GM12878 (cell line): ENCODE measurements at regions not wholly inside any gene's neighbourhood (a gene's known extent, or its start where the extent isn't known, plus 50 kb on each side); places are given as distances from the start of the nearest gene placed in this dataset.

Experiments used
- CEBPB ChIP-seq, 2 experiments: fragments of 150-350 bp in 1 of 2; IDR thresholded peaks; 2 replicates each; pipeline ENCODE4 v1.6.1; 2012 to 2014; ENCODE audit warnings: low read depth in 2 of 2, low read length in 2 of 2, borderline replicate concordance in 1 of 2, inconsistent platforms in 1 of 2
- FOXK2 ChIP-seq: fragments of 450-650 bp; IDR thresholded peaks from 2 replicates; pipeline ENCODE4 v1.6.1; 2017; ENCODE audit warnings: mild to moderate bottlenecking, moderate library complexity
- NR2C2 ChIP-seq: IDR thresholded peaks from 2 replicates; pipeline ENCODE4 v1.6.1; 2011; ENCODE audit warnings: borderline replicate concordance, low read depth; ENCODE audit not compliant: control insufficient read depth, insufficient read length
- SREBF1 ChIP-seq: IDR thresholded peaks from 2 replicates; pipeline ENCODE4 v1.6.1; 2012; ENCODE audit warnings: mild to moderate bottlenecking, low read length
- TARDBP ChIP-seq: IDR thresholded peaks from 2 replicates; pipeline ENCODE4 v1.6.1; 2016; ENCODE audit warnings: borderline replicate concordance
- ZNF592 ChIP-seq: fragments of 450-650 bp; IDR thresholded peaks from 2 replicates; pipeline ENCODE4 v1.6.1; 2017; ENCODE audit warnings: mild to moderate bottlenecking, moderate library complexity
- TF ChIP-seq, protein P1 (sequence below): fragments of 150-350 bp; IDR thresholded peaks from 2 replicates; pipeline ENCODE4 v1.6.1; 2014; ENCODE audit warnings: mild to moderate bottlenecking, low read depth, low read length
- TF ChIP-seq, protein P2 (sequence below): IDR thresholded peaks from 2 replicates; pipeline ENCODE4 v1.6.1; 2012; ENCODE audit warnings: mild to moderate bottlenecking, low read depth, low read length

- TF ChIP-seq, protein P1, sequence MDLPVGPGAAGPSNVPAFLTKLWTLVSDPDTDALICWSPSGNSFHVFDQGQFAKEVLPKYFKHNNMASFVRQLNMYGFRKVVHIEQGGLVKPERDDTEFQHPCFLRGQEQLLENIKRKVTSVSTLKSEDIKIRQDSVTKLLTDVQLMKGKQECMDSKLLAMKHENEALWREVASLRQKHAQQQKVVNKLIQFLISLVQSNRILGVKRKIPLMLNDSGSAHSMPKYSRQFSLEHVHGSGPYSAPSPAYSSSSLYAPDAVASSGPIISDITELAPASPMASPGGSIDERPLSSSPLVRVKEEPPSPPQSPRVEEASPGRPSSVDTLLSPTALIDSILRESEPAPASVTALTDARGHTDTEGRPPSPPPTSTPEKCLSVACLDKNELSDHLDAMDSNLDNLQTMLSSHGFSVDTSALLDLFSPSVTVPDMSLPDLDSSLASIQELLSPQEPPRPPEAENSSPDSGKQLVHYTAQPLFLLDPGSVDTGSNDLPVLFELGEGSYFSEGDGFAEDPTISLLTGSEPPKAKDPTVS, result no peak
- TF ChIP-seq FOXK2, result no peak
- no peak for TF ChIP-seq ZNF592
- TF ChIP-seq TARDBP, result no peak
- TF ChIP-seq SREBF1, result no peak
- TF ChIP-seq CEBPB (IDR thresholded peaks at IDR 0.05; ENCODE audit: borderline replicate concordance in 1 of 2, low read depth in 2 of 2, low read length in 2 of 2), result no peak
- TF ChIP-seq NR2C2, result no peak
- TF ChIP-seq, protein P2, sequence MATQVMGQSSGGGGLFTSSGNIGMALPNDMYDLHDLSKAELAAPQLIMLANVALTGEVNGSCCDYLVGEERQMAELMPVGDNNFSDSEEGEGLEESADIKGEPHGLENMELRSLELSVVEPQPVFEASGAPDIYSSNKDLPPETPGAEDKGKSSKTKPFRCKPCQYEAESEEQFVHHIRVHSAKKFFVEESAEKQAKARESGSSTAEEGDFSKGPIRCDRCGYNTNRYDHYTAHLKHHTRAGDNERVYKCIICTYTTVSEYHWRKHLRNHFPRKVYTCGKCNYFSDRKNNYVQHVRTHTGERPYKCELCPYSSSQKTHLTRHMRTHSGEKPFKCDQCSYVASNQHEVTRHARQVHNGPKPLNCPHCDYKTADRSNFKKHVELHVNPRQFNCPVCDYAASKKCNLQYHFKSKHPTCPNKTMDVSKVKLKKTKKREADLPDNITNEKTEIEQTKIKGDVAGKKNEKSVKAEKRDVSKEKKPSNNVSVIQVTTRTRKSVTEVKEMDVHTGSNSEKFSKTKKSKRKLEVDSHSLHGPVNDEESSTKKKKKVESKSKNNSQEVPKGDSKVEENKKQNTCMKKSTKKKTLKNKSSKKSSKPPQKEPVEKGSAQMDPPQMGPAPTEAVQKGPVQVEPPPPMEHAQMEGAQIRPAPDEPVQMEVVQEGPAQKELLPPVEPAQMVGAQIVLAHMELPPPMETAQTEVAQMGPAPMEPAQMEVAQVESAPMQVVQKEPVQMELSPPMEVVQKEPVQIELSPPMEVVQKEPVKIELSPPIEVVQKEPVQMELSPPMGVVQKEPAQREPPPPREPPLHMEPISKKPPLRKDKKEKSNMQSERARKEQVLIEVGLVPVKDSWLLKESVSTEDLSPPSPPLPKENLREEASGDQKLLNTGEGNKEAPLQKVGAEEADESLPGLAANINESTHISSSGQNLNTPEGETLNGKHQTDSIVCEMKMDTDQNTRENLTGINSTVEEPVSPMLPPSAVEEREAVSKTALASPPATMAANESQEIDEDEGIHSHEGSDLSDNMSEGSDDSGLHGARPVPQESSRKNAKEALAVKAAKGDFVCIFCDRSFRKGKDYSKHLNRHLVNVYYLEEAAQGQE, result no peak
Measured at GRCh38 chr4:133802359-133803140, 399.0 kb downstream of the PABPC4L start (continued).
